Inferior parietal cortex (tissue), 1 donor: ENCODE measurements at regions not wholly inside any gene's neighbourhood (a gene's known extent, or its start where the extent isn't known, plus 50 kb on each side); places are given as distances from the start of the nearest gene placed in this dataset.
"Not testable (repeated sequence)": the region's sequence is repeated elsewhere in the genome, so short reads cannot be mapped to it uniquely, and the experiment has no call there.

ENCODE experiments used
- DNase-seq: peaks from one replicate; pipeline ENCODE4 v3.0.0-alpha.2; 2016; ENCODE audit errors: extremely low spot score

GRCh38 chr4:134510544-134510943, 309.0 kb upstream of the PABPC4L start:
- DNase-seq = no peak

GRCh38 chr4:134505511-134505910, 303.9 kb upstream of the PABPC4L start:
- DNase-seq = no peak

- no peak for DNase-seq
Measured at GRCh38 chr4:134501973-134502643, 300.5 kb upstream of the PABPC4L start.

GRCh38 chr4:134501488-134501887, 299.9 kb upstream of the PABPC4L start:
- DNase-seq = not testable (repeated sequence)

- no peak for DNase-seq
Measured at GRCh38 chr4:134499074-134499473, 297.5 kb upstream of the PABPC4L start.

GRCh38 chr4:134490863-134491262, 289.3 kb upstream of the PABPC4L start:
- no peak for DNase-seq

- not testable (repeated sequence) for DNase-seq
Measured at GRCh38 chr4:134483514-134483913, 281.9 kb upstream of the PABPC4L start.

GRCh38 chr4:134471569-134471968, 270.0 kb upstream of the PABPC4L start:
- no peak for DNase-seq

GRCh38 chr4:134470544-134470943, 269.0 kb upstream of the PABPC4L start:
- no peak for DNase-seq

GRCh38 chr4:134465417-134465816, 263.8 kb upstream of the PABPC4L start:
- no peak for DNase-seq

- DNase-seq = no peak
Measured at GRCh38 chr4:134463771-134464170, 262.2 kb upstream of the PABPC4L start.

- no peak for DNase-seq
Measured at GRCh38 chr4:134426821-134427220, 225.2 kb upstream of the PABPC4L start.

GRCh38 chr4:134425756-134426155, 224.2 kb upstream of the PABPC4L start:
- DNase-seq = no peak

GRCh38 chr4:134422776-134423175, 221.2 kb upstream of the PABPC4L start:
- DNase-seq = no peak

- DNase-seq = no peak
Measured at GRCh38 chr4:134421734-134422133, 220.1 kb upstream of the PABPC4L start.

GRCh38 chr4:134408897-134409296, 207.3 kb upstream of the PABPC4L start:
- no peak for DNase-seq

- no peak for DNase-seq
Measured at GRCh38 chr4:134401798-134402197, 200.2 kb upstream of the PABPC4L start.

GRCh38 chr4:134393592-134393991, 192.0 kb upstream of the PABPC4L start:
- no peak for DNase-seq

GRCh38 chr4:134390319-134390718, 188.7 kb upstream of the PABPC4L start:
- no peak for DNase-seq

GRCh38 chr4:134388351-134388750, 186.8 kb upstream of the PABPC4L start:
- no peak for DNase-seq

GRCh38 chr4:134382478-134383227, 181.1 kb upstream of the PABPC4L start:
- DNase-seq = no peak

GRCh38 chr4:134375775-134376174, 174.2 kb upstream of the PABPC4L start:
- no peak for DNase-seq

GRCh38 chr4:134365852-134366251, 164.3 kb upstream of the PABPC4L start:
- no peak for DNase-seq
